Stromal cell of bone marrow (primary cell): ENCODE measurements at regions not wholly inside any gene's neighbourhood (a gene's known extent, or its start where the extent isn't known, plus 50 kb on each side); places are given as distances from the start of the nearest gene placed in this dataset.
"Not testable (repeated sequence)": the region's sequence is repeated elsewhere in the genome, so short reads cannot be mapped to it uniquely, and the experiment has no call there.

Source experiments
- DNase-seq: peaks from one replicate; pipeline ENCODE4 v3.0.0-alpha.2; 2012; ENCODE audit warnings: low read depth

DNA sequence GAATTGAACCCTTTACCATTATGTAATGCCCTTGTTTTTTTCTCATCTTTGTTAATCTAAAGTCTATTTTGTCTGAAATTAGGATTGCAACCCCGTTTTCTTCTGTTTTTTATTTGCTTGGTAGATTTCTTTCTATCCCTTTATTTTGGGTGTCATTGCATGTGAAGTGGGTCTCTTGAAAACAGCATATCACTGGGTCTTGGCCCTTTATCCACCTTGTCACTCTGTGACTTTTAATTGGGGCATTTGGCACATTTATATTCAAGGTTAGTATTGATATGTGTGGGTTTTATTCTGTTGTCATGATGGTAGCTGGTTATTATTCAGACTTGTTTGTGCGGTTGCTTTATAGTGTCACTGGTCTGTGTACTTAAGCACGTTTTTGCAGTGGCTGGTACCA, 117.4 kb upstream of the MARCHF11 start:
- DNase-seq: no peak

DNA sequence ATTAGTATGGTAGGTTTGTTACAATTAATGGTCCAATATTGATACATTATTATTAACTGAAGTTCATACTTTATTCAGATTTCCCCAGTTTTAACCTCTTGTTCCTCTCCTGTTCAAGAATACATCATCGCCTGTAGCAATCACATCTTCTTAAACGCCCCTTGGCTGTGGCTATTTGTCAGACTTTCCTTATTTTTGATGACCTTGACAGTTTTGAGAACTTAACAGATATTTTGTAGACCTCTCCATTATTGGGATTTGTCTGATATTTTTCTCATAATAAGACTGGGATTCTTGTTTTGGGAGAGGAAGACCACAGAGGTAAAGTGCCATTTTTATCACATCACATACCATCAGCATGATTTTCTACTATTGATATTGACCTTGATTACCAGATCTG, 112.3 kb upstream of the MARCHF11 start:
- DNase-seq: no peak

DNA sequence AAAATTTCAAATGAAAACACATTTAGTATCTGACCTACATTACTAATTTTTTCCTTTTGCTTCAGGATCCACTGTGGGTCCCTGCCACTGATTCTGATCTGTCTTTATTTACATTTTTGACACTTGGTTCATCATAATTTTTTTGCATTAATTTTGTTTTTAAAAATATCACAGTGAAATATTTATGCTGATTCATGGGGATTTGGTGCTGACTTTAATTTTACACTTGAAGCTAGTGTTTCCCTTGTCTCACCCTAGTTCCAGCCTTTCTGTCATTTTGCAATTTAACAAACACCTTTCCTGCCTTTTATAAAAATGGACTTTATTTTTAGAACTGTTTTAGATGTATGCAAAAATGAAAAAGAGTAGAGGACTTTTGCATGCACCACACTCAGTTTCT, 111.9 kb upstream of the MARCHF11 start:
- DNase-seq: no peak

DNA sequence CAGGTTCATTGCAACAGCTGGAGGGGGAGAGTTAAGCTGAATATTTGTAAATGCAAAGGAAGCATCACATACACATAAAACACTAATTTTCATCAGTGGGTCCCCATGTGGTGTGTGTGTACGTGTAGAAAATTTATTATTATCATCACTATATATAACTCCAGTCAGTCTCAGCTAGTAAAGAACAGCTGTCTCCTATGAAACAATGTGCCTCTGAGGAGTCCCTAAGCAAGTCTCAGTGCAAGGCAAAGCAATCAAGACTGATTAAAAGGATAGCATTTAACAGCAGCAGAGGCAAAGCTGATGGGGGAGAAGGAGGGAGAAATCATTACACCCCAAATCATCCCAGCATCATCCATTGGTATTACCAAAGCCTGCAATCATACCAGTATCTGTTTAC, 104.2 kb upstream of the MARCHF11 start:
- DNase-seq: no peak

DNA sequence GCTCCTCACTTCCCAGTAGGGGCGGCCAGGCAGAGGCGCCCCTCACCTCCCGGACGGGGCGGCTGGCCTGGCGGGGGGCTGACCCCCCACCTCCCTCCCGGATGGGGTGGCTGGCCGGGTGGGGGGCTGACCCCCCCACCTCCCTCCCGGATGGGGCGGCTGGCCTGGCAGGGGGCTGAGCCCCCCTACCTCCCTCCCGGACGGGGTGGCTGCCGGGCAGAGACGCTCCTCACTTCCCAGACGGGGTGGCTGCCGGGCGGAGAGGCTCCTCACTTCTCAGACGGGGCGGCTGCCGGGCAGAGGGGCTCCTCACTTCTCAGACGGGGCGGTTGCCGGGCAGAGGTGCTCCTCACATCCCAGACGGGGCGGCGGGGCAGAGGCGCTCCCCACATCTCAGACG, 97.3 kb upstream of the MARCHF11 start:
- not testable (repeated sequence) for DNase-seq

DNA sequence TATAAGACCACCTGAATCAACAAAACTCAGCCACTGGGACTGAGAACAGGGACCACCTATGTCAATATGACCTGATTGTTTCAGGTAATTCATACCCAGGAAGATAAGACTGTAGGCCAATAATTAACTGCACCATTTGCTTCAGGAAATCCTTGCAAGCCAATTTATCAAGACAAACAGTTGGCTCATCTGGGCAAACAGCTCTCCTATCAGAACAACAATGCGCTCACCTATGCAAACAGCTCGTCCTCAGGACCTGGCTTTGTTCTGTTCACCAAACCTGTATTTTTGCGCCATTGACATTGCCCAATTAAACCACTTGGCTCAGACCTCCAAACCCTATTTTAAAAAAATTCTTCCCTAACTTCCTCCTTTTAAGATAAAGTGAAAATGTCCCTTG, 92.3 kb upstream of the MARCHF11 start:
- no peak for DNase-seq

DNA sequence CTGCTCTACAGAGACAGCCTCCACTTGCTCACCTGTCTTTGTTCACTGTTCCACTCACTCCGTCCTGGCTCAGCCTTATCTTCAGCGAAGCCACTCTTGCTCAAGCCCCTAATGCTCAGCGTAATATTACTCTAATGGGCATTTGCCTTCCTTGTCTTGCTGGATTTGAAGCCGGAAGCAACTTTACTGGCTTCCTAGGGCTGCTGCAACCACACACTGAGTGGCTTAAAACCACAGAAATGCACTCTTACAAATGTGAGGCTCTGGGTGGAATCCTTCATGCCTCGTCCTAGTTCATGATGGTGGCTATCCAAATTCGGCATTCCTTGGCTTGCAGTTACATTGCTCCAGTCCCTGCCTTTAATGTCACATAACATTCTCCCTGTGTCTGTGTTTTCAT, 85.5 kb upstream of the MARCHF11 start:
- no peak for DNase-seq

DNA sequence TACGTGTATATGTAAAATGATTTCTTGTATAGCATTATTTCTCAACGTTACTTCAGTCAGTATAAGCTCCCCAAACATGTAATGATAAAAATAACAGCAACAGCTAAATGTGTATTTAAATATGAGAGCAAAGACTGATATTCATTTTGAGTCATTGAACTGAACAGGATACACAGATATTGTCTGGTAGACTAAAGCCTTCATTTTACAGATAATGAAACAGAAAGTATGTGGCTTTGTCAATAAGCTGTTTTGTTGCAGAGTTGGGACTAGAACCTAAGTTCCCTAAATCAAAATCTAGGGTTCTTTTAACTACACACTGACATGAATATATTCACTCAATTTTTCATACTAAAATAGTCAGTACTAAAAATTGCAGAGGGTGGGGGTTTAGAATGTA, 80.4 kb upstream of the MARCHF11 start:
- DNase-seq: no peak

DNA sequence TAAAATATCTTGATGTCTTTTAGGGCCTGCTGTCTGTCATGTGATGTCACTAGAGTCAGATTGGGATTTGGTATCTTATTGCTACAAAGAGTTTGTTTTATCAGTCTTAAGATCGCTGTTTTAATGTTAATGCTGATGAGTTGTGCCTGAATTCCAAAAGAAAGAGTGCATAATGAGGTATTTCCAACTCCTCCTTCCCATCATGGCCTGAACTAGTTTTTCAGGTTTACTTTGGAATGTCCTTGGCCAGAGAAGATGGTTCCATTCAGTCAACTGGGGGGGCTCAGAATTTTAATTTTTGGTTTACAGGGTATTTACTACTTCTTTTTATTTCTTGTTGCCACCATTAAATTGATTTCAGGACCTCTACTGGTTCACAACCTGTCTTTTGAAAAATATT, 74.3 kb upstream of the MARCHF11 start:
- no peak for DNase-seq

DNA sequence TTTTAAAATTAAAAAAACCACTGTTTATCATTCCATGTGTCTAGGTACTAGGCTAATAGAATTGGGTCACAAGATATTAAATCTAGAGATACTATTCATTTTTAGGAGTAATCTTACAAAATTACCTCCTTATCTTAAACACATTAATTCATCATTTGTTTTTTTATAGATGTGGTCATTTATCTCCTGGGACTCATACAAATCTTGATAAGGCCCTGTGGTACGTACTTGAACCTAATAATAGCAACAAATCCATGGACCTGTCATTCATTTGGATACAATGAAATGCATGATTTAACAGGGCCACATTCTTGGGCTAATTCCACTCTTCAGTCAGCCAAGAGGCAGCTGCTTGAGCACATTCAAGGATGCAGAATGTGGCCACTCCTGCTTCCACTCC, 66.4 kb upstream of the MARCHF11 start:
- DNase-seq: no peak

DNA sequence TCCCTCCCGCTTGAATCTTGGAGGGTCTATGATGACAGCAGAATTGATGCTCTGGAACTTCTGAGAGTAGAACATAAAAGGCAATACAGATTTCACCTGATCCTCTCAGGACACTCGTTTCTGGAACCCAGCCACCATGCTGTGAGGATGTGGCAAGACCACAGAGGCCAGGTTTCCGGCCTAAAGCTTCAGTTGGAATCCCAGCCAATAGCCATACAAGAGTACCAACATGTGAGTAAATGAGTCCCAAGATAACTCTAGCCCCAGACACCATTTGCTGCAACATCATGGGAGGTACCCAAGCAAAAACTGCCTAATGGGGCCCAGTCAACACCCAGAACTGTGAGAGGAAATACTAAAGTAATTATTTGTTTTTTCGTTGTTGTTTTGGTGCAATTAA, 65.7 kb upstream of the MARCHF11 start:
- no peak for DNase-seq

DNA sequence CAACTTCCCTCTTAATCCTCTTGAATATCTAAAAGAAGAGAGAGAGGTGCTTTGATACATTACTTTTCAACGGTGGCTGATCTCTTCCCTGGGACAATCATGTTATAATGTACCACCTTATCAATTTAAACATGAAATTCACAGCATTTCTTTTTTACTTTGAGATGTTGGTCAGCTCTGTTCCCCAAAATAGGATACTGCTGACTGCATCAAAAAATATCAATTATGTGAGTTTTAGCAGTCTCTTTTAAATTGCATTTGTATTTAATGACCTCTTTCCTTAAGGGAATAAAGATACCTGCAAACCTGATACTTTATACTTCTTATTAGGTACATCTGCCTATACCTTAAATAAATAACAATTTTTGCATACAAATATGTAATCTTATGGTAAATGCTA, 58.4 kb upstream of the MARCHF11 start:
- DNase-seq: no peak

DNA sequence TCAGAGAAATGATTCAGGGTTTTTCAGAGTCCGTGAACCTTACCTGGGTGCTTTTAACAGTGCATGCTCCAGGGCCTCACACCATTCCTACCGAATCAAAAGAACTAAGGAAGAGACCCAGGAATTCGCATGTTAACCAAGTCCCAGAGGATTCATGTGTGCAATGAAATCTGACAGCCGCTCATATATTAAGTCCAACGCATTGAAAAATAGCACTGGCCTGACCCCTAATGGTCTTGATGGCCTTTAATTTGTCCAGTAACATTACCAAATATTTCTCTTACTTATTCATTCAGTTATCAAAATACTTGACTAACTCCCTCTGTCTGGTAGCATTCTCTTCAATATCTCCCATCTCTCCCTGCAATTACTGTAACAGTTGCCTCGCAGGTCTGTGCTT, 55.0 kb upstream of the MARCHF11 start:
- no peak for DNase-seq

DNA sequence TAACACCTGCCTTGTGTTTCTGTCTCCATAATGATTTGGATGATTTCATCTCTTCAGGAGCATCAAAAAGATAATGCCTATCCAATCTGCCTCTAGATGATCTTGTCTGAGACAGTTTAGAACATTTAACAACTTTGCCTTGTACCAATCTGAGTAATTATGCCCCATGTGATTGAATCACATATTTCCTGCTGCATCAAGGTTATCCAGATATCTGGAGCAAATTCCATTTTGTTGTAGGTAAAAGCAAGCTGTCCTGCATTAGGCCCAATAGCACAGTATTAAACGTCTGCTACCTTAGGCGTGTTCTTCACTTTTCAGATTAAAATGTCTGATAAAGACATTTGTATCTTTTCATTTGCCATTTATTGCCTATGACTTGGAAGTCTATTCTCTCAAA, 54.1 kb upstream of the MARCHF11 start:
- no peak for DNase-seq

DNA sequence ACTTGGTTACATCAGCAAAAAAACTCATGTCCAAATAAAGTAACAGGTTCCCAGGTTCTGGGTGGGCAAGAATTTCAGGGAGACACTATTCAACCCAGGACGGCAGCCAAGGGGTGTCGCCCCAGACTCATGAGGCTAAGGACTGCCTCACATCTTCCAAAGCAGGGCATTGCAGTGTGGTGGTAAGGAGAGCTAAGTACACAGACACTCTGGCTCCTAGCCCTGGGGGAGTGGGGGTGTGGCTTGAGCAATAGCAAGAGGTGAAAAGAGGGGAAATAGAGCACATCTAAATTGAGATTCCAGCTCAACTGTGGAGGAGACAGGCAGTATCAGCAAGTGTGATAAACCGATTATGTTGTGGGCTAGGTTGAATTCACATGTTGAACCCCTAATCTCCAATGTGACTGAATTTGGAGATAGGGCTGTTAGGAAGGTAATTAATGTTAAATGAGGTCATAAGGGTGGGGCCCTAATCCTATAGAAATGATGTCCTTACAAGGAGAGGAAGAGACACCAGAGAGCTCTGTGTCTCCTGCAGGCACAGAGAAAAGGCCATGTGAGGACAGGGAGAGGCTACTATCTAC, 49.9 kb upstream of the MARCHF11 start:
- no peak for DNase-seq
